CD4-positive, alpha-beta T cell treated with Interleukin-17A for 1 hour (primary cell): ENCODE measurements at regions not wholly inside any gene's neighbourhood (a gene's known extent, or its start where the extent isn't known, plus 50 kb on each side); places are given as distances from the start of the nearest gene placed in this dataset.

Experiments
- DNase-seq: peaks from one replicate; pipeline ENCODE4 v3.0.0-alpha.2; 2020

DNA sequence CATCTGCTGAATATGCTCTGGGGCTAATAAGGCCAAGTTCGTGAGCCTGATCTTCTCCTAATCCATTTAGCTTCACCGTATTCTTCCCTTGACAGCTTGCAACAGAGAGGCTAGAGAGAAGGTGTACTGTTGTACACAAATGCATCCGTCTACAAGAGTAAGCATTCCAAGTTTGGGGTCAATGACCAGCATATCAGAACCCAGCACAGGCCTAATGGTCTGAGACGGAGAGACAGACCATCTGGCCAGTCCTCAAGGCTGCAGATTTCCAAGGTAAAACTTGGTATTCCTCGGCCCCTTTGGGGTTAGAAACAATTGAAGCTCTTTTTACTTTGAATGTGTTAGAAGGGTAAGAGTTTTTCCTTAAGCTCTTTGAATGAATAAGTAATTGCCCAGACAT, 481.2 kb upstream of the KLF4 start:
- DNase-seq, result no peak

DNA sequence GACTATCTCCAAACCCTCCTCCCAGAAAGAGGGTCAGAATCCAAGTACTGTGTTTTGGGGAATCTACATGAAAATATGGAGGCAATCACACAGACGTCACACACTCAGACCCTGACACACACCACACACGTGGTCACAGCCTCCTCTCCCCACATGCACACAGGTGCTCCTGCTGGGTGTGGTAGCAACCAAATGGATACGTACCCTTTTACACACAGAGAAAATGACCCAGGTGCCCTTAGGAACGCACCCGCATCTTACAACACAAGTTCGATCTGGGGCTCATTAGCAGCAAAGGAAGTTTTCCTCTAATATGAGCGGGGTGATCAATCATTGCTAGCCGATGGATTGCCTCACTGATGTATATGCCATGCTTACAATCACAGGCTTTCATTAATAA, 480.2 kb upstream of the KLF4 start:
- no peak for DNase-seq

DNA sequence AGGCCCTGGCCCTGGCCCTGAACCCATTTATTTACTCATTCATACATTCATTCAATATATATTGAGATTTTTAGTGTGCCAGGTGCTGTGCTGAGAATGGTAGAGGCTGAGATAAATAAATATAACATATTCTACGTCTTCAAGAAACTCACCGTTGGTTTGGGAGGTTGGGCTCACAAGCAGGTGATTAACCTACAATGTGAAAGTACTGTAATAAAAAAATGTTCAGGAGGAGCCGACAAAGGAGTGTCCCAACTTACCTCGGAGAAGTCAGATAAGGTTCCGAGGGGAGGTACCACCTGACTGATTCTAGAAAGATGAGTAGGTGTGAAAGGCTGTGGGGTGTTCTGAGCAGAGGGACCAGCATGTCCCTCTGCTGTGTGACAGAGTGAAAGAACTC, 479.6 kb upstream of the KLF4 start:
- no peak for DNase-seq

DNA sequence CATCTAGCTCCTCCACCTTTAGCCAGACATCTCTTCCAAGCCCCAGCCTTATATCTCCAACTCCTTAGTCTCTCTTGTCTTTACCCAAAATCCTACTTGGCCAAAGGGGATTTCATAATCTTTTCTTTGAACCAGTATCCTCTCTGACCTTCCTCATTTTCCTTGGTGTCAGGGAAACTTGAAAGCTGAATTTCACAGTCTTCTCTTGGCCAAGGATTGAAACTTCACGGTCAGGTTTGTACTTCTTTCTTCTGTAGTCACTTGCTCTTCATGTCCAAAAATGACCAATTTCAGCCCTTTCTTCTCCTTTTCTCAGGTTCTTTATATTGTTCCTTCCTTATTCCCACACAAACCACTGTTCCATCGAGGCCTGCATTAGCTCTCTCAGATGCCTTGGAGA, 473.7 kb upstream of the KLF4 start:
- DNase-seq, result no peak

DNA sequence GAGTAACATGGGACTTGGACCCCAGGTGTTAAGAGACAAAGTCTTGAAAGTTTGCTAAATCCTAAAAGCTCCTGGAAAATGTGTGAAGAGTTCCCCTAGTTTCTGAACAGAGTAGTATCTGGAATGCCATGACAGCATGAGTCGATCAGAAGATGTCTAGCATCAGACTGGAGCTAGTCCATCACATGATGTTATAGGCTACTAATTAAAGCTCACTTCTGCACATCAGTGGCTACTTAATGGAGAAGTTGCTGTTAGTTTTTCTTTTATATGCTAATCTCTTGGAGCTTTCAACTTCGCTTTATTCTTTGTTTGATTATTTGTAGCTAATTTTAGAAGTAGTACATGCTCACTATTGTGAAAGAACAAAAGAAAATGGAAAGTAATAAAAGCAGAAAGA, 471.3 kb upstream of the KLF4 start:
- no peak for DNase-seq

DNA sequence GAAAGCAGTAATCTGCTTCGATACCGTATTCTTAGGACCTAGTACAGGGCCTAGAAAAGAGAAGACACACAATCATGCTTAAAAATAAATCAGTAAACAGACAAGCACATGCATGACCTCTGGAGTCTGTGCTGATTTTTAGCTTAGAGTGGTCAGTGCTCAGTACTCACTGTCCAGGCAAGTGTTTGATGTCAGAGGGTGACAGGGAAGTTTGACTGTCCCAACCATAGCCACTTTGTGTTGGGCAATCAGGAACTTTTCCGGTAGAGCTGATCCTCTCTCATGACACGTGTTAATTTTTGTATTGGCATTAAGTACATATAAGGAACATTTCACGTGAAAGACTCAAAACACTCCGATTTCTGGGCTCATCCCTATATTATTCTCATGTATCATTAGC, 464.7 kb upstream of the KLF4 start:
- DNase-seq, result no peak

DNA sequence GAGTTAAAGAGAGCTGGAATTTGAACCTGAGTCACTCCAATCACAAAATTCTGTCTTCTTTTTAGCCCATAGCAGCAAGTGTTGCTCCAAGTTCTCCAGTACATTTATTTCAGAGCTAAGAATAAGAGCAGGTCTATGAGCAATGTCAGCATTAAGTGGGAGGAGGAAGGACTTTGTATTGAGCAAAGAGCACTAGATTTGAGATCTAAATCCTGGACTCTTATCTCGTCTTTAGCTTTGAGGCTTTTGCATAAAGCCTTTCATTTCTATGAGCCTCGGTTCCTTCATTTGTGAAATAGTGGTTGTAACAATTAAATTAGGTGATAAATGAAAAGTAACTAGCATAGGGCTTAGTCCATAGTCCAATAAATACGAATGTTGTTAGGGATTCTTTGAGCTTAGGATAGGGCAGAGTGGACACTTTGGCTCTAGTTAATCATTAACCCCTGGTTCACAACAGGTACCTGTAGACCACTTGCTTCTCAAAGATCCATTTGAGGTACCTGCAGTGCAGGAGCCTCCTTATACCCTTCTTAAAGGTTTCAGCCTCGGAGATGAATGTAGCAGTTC, 464.1 kb upstream of the KLF4 start:
- no peak for DNase-seq

DNA sequence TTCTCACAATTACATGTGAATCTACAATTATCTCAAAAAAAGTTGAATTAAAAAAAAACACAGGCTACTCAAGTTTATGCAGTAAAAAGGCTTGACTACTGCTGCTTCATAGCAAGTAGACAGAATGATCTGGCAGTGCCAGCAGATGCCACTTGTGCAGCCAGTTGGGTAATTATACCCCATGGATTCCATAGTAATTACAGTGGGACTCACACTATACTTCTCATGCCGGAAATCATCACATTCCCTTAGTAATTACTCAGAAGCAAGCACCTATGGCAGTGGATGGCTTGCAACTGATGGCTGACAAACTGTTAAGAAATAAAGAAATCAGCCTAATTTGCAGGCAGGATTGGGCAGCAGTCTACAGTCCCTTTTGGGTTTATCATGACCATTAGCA, 463.2 kb upstream of the KLF4 start:
- no peak for DNase-seq

DNA sequence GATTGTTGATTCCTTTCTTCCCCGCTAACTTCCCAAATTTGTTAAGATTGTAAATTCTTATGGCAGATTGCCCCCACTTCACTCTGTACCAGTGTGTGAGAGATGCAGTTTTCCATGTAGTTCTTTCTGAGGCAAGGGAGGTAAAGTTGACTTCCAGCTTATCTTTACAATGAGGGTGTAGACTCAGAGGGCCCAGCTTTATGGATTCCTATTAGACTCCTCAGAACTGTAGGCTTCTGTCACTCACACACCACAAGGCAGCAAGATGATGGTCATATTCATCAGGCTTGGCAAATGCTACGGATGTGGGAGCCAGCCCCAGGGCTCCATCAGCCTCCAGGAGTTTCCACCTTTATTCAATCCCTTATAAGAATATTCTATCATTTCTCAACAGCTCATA, 461.9 kb upstream of the KLF4 start:
- DNase-seq, result no peak

DNA sequence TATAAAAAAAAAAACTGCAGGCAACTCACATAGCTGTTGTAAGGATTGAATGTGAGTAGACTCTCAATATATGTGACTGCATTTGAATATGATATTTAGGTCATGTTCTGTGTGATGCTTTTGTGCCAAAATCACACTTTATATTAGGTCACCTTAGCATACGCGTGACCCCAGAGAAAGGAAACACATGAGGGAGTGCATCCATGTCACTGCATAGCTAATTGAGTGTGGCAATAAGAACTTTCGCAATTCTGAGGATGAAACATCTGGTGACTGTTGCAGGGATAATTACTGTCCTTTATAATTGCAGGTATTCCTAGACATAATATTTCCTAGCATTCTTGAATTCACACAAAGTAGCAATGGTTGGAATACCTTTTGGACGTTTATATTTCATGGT, 459.5 kb upstream of the KLF4 start:
- no peak for DNase-seq

DNA sequence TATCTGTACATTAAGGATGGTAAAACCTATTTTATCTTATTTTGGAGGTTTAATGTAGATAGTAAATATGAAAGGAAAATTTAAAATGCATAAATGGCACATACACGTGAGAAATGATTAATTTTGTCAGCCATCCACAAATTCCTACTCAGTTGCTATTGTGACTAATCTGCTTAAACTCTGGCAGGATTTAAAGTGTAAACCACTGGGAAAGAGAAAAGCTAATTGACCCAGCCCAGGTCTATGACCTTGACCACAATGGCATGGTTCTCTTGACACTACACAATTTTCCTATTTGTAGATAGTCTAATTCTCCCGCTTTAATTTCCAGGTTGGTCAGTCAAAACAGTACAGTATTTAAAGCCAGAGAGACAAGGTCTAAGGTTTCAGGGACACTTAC, 459.0 kb upstream of the KLF4 start:
- DNase-seq, result no peak

DNA sequence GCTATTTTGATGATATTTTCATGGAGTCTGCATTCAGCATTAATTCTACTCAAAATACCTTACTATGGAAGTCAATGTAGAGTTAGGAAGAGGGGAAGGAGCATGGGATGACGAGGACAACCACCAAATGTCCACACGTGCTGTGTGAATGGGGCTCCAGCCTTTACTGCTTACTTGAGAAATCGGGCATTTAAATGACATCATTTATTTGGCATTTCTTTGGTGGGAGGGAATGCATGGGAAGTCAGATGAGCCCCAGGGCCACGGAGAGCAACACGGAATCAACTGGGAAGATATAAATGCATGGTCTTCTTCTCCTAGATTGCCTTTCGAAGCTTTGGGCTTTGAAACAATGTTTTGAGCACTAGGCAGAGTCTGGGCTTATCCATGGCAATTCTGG, 458.5 kb upstream of the KLF4 start:
- DNase-seq, result no peak

DNA sequence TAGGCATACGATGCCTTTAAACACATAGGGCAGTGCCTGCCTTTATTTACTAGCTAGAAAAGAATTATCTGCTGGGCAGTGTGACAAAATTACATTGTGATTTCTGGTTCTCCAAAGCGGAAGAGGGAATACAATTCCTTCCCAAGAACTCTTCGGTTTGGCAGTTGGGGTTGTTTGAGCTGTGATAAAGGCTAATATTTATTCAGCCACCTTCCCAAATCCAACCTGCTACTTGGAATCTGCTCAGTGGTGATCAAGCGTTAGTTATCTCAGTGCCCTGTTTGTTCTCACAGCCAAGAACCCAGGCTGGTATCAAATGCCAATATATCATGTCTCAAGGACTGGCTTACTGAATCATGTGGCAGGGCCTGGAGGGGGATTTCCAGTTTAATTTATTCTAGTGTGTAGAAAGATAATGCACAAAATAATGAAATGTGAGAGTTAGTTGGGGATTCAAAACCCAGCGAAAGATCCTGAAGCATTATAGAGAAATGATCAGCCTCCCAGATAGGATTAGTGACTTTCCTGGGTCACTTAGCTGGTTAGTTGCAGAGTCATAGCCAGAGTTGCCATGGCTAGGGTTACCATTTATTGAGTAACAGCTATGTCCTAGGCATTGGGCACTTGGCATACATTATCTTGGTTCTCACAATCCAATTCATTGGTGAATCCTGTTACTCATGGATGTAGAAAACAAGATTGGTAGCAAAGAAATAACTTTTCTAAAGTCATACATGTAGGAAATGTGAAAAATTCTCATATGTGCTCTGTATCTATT, 457.0 kb upstream of the KLF4 start:
- DNase-seq, result no peak

DNA sequence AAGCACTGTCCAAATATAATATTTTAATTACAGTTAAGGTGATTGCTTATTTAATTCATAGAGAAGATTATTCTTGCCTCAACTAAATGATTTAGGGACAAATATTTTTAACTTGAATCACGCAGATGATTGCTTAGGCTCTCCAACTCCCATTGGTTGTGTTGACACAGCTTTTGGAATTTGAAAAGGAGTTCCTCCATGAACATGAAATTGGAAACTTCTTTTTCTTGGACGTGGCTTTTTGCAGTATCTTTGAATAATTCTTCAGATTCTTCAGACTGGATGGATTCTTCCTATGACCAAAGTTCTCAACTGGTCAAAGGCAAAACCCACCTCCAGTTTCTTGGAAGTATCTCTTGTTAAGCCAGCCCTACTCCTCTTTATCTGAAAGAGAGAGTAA, 456.4 kb upstream of the KLF4 start:
- DNase-seq, result no peak

DNA sequence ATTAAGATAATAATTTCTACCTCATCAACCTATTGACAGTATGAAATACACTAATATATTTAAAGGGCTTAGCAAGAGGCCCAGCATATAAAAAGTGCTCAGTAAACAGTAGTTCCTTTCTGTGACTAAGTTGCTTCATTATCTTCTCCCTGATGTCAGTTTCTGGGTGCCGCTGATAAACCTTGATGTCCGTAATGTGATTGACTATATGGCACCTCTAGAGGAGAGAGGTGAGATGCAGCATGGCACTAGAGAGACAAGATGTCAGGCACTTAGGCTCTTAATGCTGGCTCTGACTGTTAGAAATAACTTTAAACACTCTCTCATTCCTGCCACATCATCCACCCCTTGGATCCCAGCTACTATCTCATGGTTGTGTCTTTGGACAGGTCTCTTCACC, 455.9 kb upstream of the KLF4 start:
- no peak for DNase-seq

DNA sequence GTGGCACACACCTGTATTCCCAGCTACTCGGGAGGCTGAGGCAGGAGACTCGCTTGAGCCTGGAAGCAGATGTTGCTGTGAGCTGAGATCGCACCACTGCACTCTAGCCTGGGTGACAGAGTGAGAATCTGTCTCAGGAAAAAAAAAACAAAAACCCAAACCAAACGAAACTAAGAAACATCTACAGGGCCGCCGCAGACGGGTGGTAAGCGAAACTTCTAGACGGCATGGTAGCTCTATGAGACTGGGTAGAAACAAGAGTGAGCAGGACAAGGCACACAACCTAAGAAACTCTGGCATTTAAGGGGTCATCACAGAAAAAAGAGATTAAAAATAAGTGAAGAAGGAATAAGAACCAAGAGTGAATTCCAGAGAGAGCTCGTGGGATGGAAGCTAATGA, 454.8 kb upstream of the KLF4 start:
- no peak for DNase-seq

DNA sequence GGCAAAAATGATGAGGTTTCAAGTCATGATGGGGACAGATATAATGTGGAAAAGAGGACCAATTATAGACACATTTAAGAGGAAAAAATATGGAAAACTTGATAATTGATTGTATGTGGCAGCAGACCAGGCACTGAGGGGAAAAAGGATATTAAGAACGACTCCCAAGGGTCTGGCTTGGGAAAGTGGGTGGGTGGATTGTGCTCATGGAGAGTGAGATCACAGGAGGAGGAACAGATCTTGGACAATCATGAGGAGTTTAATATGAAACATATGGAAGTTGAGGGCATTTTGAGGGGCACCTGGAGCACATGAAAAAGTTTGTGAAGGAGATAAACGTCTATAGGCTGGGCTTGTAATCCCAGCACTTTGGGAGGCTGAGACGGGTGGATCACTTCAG, 454.3 kb upstream of the KLF4 start:
- no peak for DNase-seq

DNA sequence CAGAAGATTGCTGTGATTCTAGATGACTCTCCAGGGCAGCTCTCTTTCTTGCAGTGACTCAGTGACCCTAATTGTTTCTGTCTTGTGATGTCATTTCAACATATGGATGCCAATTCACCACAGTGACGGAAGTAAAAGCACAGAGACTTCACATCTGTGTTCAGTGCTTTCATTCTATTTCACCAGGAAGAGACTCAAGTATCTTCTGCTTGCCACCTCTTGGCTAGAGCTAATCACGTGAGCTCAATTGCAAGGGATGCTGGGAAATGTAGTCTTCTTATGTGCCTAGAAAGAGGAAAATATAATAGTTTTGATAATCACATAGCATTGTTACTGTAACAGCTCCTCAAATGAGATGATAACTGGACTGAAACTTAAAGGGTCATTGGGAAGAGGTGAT, 453.3 kb upstream of the KLF4 start:
- no peak for DNase-seq

DNA sequence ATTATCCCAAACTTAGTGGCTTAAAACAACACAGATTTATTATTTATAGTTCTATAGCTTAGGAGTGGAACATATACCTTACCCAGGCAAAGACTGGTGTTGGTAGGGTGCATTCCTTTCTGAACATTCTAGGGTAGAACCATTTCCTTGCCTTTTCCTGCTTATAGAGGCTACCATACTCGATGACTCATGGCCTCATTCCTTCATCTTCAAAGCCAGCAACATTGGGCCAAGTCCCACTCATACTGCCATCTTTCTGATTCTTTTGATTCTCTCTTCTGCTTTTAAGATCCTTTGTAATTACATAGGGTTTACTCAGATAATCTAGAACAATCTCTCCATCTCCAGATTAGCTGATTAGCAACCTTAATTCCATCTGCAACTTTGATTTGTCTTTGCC, 452.7 kb upstream of the KLF4 start:
- no peak for DNase-seq

DNA sequence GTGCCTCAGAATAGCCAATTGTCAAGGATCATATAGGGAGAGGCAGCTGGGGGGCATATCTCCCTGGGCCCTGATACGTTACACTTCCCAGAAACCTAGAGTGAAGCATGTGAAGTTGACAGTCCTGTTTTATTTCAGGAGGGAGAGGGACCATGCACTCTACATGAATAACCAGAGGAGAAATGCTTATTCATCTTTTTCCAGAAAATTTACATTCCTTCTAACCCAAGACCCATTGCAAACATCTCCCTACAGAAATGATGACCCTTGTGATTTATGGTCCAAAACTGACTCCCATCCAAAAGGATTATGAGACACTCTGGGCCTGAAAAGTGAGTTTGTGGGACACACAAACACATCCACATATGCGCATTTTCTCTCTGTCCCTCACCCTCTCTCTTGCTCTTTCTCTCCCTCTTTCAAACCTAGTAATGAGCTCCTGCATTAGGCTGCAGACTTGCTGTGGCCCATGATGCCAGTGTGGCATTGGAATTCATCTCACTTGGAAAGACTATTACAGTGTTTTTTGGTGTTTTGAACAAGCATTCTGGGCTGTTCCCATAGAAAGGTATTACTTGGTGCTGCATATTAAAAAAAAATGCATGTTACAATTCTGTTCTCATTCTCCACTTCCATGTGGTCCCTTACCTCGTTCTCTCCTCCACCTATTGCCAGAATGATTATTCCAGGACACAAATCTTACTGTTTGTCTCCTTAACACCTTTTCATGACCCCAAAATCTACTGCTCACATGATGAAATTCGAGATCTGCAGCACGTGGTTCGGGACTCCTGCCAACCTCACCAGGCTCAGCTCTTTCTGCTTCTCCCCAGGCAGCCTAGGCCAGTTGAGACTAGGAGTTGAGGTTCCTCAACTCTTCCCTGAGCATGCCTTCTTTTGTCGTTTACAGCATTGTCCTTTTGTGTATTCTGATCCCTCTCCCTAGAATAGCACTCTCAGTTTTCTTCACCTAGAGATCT, 451.3 kb upstream of the KLF4 start:
- no peak for DNase-seq

DNA sequence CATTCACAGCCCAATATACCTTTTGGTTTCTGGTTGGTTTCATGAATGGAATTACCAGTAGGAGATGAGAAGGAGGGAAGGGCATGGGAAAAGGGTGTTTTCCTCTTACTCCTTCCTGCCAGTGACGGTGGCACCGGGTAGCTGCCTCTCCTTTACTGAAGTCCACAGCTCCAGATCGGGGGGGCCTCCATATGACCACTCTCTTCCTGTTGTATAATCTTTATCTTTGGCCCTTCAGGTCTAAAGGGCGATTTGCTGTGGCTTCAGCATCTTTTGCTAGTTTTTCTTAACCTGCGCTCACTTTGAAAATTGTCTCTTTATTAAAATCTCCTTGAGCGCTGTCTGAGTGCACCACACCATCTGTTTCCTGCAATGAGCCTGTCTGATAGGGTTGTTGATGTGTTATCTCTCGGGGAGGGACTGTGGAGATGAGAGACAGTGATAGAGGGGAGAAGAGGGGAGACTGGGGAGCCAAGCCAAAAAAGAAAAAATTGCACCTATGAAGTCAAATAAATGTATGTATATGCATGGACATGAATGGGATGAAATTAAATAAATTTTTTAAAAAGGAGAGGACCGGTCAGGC, 449.3 kb upstream of the KLF4 start:
- DNase-seq, result no peak

DNA sequence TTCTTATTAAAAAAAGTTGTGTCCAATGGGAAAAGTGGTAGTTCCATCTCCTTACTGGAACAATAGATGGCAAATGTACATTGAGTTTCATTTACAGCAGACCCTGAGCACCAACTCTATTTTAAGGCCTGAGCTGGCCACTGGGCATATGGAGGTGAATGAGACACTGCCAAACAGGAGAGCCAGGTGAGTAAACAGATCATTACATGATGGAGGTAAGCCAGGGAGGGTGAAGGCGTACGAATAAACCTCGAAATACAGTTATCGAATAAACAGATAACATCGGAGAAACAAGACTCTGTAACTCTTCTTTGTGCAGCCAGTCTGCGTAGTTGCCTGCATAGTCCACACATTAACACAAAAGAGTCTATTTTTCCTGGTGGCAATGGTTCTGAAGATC, 446.4 kb upstream of the KLF4 start:
- DNase-seq, result no peak

DNA sequence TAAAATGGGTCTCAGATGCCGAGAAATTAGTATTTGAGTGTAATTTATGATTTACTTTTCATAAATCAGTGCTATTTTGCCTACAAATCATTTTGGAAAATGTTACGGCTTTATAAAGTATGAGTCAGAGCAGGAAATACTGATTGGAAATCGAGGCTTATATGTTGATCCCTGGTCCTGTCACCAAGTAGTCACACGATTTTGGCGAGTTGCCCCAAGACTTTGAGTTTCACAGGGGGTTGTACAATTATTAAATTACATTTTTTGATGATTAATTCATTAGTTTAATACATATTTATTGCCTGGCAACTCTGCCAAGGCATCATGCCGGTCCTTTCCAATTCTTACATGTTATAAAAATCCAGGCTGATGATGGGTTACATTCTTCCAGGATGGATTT, 443.9 kb upstream of the KLF4 start:
- DNase-seq, result no peak

DNA sequence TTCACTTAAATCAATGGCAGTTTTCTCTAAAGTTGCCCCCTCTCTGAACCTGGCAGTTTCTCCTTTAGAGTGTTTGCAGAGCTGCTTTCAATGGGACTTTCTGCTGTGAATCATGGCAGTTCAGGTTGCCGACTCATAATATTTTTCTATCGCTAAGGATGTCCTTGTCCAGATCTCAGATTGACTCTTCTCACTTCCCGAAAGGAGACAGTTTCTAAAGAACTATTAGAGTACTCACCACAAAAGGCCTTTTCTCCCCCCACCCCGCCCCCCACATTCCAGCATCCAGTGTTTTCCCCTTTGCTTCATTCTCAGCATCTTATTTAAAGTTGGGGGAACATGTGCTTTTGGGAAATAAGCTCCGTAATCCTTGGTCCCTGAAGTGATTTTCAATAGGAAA, 443.5 kb upstream of the KLF4 start:
- DNase-seq, result no peak
